ENCODE measurements at regions not wholly inside any gene's neighbourhood (a gene's known extent, or its start where the extent isn't known, plus 50 kb on each side); places are given as distances from the start of the nearest gene placed in this dataset.
"Not testable (repeated sequence)": the region's sequence is repeated elsewhere in the genome, so short reads cannot be mapped to it uniquely, and the experiment has no call there.

- DNase-seq: peak in 14 of 42 donors; percentile 11 to 57 (median 20)
- intact Hi-C loops (cut with DNase I): no loop called here
Observed at GRCh38 chr2:133972786-133973185, 281.1 kb upstream of the MGAT5 start.

GRCh38 chr2:133974353-133974752 lies 279.5 kb upstream of the MGAT5 start:
- no peak for DNase-seq
- intact Hi-C loops (cut with DNase I): no loop called here

GRCh38 chr2:133975135-133975534 lies 278.7 kb upstream of the MGAT5 start:
- intact Hi-C loops (cut with DNase I): no loop called here
- no peak for DNase-seq

- no peak for DNase-seq
- intact Hi-C loops (cut with DNase I): no loop called here
Observed at GRCh38 chr2:133975676-133976428, 278.0 kb upstream of the MGAT5 start.

DNA sequence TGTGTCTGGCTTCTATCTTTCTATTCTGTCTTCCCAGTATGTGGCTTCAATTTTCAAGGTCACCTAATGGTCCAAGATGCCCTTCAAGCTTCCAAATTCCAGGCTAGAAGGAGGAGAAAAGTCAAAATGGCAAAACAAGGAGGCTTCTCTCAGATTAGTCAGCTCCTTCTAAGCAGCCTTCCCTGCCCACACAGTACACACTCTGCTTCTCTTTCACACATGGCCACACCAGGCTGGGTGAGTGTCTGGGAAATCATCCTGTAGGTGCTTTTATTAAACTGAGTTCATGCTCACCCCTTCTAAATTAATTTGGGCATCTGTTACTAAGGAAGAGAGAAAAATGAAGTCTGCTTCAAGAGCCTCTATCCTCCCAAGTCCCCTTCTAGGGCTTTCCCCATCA lies 277.2 kb upstream of the MGAT5 start:
- peak in 8 of 42 donors; percentile 16 to 46 (median 28) for DNase-seq
- intact Hi-C loops (cut with DNase I): no loop called here

- DNase-seq: peak in 31 of 42 donors; percentile 10 to 72 (median 37)
- intact Hi-C loops (cut with DNase I): no loop called here
Observed at GRCh38 chr2:133977405-133977804, 276.5 kb upstream of the MGAT5 start.

DNA sequence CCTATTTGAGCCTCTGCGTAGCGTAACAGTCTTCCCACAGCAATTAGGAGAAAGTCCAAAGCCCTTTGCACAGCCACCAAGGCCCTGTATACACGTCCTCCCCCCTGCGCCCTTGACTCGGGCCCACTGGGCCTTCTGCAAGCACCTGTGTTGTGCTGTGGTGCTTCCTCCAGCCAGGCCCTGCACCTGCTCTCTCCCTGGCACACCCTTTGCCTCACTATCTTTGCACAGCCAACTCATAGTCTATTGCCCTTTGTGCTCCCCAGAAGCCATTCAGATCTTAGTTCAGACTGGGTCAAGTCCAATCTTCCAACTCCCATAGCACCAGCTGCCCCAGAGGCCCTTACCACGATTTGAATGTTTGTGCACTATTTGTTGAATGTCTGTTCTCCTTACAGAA lies 271.6 kb upstream of the MGAT5 start:
- intact Hi-C loops (cut with DNase I): no loop called here
- no peak for DNase-seq

GRCh38 chr2:133985563-133985962 lies 268.3 kb upstream of the MGAT5 start:
- intact Hi-C loops (cut with DNase I): no loop called here

DNA sequence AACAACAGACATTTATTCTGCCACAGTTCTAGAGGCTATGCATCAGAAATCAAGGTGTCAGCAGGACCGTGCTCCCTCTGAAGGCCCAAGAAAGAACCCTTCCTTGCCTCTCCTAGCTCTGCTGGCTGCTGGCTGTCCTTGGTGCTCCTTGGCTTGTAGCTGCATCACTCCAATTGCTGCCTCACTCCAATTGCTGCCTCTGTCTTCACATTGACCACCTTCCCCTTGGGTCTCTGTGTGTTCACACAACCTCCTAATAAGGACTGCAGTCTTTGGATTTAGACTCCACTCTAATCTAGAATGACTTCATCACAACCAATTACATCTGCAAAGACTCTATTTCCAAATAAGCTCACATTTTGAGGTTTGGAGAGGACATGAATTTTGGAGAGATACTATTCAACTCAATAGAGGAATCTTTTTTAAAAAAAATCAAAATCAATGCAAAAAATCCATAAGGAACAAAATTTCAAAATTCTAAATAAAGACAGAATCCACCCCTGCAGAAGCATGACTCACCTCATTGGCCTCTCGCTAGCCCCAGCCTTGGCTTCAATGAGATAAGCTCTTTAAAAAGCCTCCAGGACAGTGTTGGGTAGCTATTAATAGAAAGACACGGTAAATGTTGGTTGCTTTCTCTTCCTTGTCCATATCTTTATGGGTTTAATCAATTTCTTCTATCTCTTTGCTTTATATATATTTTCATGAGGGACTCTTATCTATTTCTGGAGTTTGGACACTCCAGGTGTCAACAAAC lies 267.6 kb upstream of the MGAT5 start:
- DNase-seq: no peak
- intact Hi-C loops (cut with DNase I): no loop called here

More at GRCh38 chr2:133985563-133985962, 268.3 kb upstream of the MGAT5 start:
- no peak for DNase-seq

DNA sequence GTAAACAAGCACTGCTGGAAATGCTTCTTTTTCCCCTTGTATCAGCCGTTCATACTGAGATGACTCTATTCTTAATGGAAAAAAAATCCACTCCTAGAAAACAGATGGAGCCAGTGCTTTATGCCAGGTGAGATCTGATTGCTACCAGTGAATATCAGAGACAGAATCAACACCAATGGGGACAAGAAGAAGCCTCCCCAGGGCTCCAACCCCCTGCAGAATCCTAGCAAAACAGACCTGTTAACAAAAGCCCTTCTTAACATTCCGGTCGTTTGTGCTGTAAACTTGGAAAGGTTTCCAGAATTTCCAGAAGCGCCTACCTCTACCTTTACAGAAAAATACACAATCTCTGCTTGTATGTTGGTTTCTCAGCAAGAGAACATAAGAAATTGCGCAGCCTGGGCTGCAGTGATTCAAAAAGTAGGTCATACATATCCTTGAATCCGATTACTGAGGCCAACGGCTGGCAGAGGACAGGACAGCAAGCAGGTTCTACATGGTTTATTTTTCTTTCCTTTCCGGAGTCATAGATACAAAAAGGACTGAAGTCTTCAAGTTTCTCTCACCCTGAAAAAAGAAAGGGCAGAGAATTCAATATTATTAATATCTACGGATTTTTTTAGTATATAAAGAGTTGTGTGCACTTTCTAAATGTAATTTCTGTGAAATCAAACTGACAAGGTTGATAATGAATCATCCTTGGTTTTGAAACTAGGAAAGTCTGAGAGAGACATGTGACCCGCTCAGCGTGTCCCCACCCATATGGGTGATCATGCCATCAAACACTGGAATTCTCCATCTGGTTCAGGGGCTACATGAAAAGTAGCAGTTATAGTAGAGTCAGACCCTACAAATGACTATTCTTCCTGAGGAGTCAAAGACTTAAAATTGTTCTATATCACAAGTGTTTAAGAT lies 266.7 kb upstream of the MGAT5 start:
- intact Hi-C loops (cut with DNase I): no loop called here
- DNase-seq: no peak

GRCh38 chr2:133988316-133988891 lies 265.5 kb upstream of the MGAT5 start:
- intact Hi-C loops (cut with DNase I): no loop called here
- DNase-seq: no peak

GRCh38 chr2:133991606-133992168 lies 262.2 kb upstream of the MGAT5 start:
- intact Hi-C loops (cut with DNase I): no loop called here
- DNase-seq: no peak

- intact Hi-C loops (cut with DNase I): no loop called here
- no peak for DNase-seq
Observed at GRCh38 chr2:133992454-133992853, 261.4 kb upstream of the MGAT5 start.

- intact Hi-C loops (cut with DNase I): no loop called here
- DNase-seq: no peak
Observed at GRCh38 chr2:133993160-133993559, 260.7 kb upstream of the MGAT5 start.

- DNase-seq; intact Hi-C loops (cut with DNase I): not testable (repeated sequence)
Observed at GRCh38 chr2:133998726-133999125, 255.1 kb upstream of the MGAT5 start.

DNA sequence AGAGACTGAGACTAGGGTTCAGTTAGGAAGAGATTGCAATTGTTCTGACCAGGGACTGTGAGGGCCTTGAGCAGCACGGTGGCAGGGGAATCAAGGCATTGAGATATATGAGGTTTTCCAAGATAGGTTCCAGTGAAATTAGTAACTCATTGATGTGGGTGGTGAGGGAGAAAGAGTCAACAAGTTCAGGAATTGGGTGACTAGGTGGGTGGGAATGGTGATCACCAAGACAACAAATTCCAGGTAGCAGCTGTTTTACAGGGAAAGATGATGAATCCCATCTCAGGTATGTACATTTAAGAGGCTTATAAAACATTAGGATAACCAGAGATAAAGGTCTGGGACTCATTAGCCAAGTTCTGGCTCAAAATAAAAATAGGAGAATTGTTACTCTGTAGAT lies 251.5 kb upstream of the MGAT5 start:
- intact Hi-C loops (cut with DNase I): no loop called here
- DNase-seq: no peak

GRCh38 chr2:134002921-134003320 lies 251.0 kb upstream of the MGAT5 start:
- intact Hi-C loops (cut with DNase I): no loop called here

GRCh38 chr2:134004467-134004866 lies 249.4 kb upstream of the MGAT5 start:
- DNase-seq: no peak
- intact Hi-C loops (cut with DNase I): no loop called here

More at GRCh38 chr2:134002921-134003320, 251.0 kb upstream of the MGAT5 start:
- no peak for DNase-seq

- DNase-seq: no peak
- intact Hi-C loops (cut with DNase I): no loop called here
Observed at GRCh38 chr2:134008837-134009236, 245.0 kb upstream of the MGAT5 start.

All from head of caudate nucleus (tissue), 42 donors.